ENCODE measurements at regions not wholly inside any gene's neighbourhood (a gene's known extent, or its start where the extent isn't known, plus 50 kb on each side); places are given as distances from the start of the nearest gene placed in this dataset.
A peak's percentile ranks its signal among the peaks of the same experiment; 100 is the strongest.

- no peak overlapping the region for H3K4me3 ChIP-seq (ENCODE audit: low read length)
- no peak for TF ChIP-seq CTCF (conservative IDR thresholded peaks at IDR 0.05; ENCODE audit: low read length)
- no peak for DNase-seq (ENCODE audit: low read depth)
These were observed 257.8 kb upstream of the DCBLD2 start for GRCh38 chr3:99159220-99159762.

- TF ChIP-seq CTCF (conservative IDR thresholded peaks at IDR 0.05; ENCODE audit: low read length), result no peak
- DNase-seq (ENCODE audit: low read depth), result no peak
- H3K4me3 ChIP-seq (ENCODE audit: low read length), result no peak overlapping the region
These were observed 243.5 kb upstream of the DCBLD2 start for GRCh38 chr3:99145031-99145430.

GRCh38 chr3:99143493-99143892 lies 242.0 kb upstream of the DCBLD2 start:
- DNase-seq (ENCODE audit: low read depth), result no peak
- H3K4me3 ChIP-seq (ENCODE audit: low read length), result no peak overlapping the region
- no peak for TF ChIP-seq CTCF (conservative IDR thresholded peaks at IDR 0.05; ENCODE audit: low read length)

- TF ChIP-seq CTCF (conservative IDR thresholded peaks at IDR 0.05; ENCODE audit: low read length), result no peak
- H3K4me3 ChIP-seq (ENCODE audit: low read length), result no peak overlapping the region
- DNase-seq (ENCODE audit: low read depth), result peak; percentile 60
These were observed 233.5 kb upstream of the DCBLD2 start for GRCh38 chr3:99134986-99135385.

GRCh38 chr3:99131876-99132275 lies 230.4 kb upstream of the DCBLD2 start:
- peak; percentile 64 for DNase-seq (ENCODE audit: low read depth)
- TF ChIP-seq CTCF (conservative IDR thresholded peaks at IDR 0.05; ENCODE audit: low read length), result no peak
- no peak overlapping the region for H3K4me3 ChIP-seq (ENCODE audit: low read length)

- H3K4me3 ChIP-seq (ENCODE audit: low read length), result no peak overlapping the region
- no peak for TF ChIP-seq CTCF (conservative IDR thresholded peaks at IDR 0.05; ENCODE audit: low read length)
- peak; percentile 98 for DNase-seq (ENCODE audit: low read depth)
These were observed 227.4 kb upstream of the DCBLD2 start for GRCh38 chr3:99128725-99129505.

GRCh38 chr3:99128235-99128634 lies 226.7 kb upstream of the DCBLD2 start:
- DNase-seq (ENCODE audit: low read depth), result peak; percentile 73
- no peak; the same call in 1 of the 2 replicates for TF ChIP-seq CTCF (conservative IDR thresholded peaks at IDR 0.05; ENCODE audit: low read length)
- no peak overlapping the region for H3K4me3 ChIP-seq (ENCODE audit: low read length)

Measured in AG10803 (cell line).